NCI-H2171 (cell line): ENCODE measurements at regions not wholly inside any gene's neighbourhood (a gene's known extent, or its start where the extent isn't known, plus 50 kb on each side); places are given as distances from the start of the nearest gene placed in this dataset.
"Not testable (repeated sequence)": the region's sequence is repeated elsewhere in the genome, so short reads cannot be mapped to it uniquely, and the experiment has no call there.

Experiments
- DNase-seq: peaks from one replicate; lab custom pipeline; 2025; lab: John Stamatoyannopoulos, UW

DNA sequence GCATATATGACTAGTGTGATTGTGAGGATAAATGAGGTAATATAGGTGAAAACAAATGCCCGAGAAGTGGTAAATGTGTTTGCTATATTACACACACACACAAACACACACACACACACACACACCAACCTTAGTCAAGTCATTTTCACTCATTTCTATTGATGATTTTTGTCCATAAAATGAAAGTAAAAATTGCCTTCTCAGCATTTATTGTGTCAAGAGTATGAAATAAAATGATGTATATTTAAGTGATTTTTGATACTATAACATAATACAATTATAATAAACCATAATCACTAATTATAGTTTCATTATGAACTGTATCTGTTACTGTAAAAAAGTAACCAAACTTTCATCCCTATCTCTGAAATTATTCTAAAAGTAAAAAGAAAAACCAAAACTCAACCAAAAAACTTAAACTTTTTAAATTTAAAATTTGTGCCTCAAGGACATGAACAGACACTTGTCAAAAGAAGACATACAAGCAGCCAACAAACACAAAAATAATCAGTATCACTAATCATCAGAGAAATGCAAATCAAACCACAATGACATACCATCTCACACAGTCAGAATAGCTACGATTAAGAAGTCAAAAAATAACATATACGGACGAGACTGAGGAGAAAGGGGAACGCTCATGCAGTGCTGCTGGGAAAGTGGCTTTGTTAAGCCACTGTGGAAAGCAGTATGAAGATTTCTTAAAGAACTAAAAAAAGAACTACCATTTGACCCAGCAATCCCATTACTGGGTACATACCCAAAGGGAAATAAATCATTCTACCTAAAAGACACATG, 601.0 kb downstream of the TMA16 start:
- no peak for DNase-seq

DNA sequence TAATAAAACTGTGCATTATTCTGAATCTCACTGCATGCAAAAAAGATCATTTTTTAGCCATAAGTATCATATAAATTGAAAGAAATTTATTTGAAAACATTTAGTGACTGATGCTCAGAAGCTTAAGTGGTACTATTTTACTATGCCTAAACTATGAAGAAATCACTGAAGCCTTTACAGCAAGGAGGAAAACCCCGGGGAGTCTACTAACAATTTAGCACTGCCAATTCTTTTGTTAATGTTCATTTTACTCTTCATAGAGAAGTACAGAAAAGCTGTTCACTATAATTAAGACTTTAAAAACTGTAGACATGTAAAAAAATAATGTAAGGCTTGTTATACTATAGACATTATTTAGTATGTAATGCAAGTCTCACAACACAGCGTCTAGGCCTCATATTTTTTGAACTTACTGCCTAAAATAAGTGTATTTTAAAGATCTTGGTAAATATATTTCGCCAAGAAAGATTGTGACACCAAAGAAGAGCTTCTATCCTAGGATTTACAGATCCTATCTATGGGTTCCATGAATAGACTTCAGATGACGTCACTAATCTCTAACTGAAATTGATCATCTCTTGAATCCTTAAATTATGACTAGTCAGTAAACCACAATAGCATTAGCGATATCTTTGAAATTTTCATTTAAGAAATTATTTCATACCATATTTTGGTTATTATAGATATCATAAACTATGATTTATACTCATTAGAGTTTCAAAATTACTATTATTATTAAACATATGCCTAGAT, 602.5 kb downstream of the TMA16 start:
- no peak for DNase-seq

DNA sequence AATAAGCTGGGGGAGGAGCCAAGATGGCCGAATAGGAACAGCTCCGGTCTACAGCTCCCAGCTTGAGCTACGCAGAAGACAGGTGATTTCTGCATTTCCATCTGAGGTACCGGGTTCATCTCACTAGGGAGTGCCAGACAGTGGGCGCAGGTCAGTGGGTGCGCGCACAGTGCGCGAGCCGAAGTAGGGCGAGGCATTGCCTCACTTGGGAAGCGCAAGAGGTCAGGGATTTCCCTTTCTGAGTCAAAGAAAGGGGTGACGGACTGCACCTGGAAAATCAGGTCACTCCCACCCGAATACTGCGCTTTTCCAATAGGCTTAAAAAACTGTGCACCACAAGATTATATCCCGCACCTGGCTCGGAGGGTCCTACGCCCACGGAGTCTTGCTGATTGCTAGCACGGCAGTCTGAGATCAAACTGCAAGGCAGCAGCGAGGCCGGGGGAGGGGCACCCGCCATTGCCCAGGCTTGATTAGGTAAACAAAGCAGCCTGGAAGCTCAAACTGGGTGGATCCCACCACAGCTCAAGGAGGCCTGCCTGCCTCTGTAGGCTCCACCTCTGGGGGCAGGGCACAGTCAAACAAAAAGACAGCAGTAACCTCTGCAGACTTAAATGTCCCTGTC, 606.4 kb downstream of the TMA16 start:
- not testable (repeated sequence) for DNase-seq

DNA sequence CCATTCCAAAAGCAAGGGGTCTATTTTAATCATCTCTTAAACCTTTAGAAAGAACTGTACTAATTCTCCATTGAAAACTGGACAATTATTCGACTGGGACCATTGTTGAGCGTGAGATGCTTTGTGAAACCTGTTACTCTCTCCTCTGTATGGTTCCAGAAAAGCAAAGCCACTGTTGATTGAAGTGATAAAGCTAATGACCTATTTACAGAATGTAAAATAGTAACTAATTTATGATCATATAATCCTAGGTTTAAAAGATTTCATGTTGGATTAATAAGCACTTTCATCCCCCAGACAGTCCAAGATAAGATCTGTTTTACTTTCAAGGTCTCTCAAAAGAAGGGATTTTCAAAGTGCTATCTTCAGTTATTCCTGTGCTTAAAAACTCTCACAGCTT, 614.5 kb downstream of the TMA16 start:
- no peak for DNase-seq

DNA sequence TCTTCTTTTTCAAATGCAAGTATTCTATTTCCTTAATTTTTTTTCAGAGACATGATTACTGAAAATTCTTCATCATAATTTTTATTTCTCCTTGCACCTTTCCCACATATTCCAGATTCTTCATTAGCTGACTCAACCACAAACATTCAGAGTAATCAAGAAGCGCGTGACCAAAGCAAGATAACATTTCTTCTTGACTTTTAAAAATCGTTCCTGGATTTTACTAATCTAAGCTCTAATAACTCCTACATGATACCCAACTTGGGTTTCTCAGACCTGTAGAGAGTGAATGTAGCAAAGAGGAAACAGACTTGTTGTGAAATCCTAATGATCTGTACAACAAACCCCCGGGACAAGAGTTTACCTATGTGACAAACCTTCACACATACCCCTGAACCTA, 615.0 kb downstream of the TMA16 start:
- no peak for DNase-seq

DNA sequence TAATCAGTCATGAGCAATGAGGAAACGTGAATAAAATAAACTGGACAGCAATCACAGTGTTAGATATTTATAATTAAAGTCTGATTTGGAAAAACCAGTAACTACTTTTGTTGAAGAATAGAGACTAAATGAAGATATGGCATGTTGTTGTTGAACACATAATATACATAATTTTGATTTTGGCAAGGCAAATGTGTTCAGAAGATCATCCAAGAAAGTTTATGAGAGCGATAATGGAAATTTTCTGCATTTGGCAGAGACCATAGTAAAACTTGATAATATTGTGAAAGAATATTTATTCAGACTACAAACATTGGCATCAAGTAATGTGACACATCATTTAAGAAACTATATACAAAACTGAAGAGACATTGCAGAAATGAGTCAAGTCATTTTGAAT, 620.7 kb downstream of the TMA16 start:
- DNase-seq: no peak

GRCh38 chr4:164116286-164116685, 621.8 kb downstream of the TMA16 start:
- DNase-seq: no peak

- DNase-seq: no peak
Measured at GRCh38 chr4:164134388-164134787, 619.5 kb upstream of the SMIM31 start.

- no peak for DNase-seq
Measured at GRCh38 chr4:164136180-164136616, 617.7 kb upstream of the SMIM31 start.

DNA sequence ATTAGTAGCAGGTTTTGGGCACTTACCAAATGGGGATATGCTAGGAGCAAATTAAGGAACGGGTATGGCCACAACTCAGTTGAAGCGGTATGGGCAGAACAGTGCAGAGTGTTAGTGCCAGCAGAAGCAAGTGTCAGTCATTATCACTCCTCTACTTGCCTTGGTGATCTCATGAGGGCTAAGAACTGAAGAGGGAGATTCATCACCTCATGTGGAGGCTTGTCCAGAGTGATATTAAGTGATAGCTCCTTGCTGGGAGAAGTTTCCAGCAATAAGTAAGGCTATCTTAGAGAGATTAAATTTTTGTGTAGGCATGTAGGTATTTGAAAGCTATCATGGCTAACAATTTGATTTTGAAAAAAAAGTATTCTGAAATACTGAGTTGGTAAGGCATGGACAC, 615.4 kb upstream of the SMIM31 start:
- DNase-seq: no peak

GRCh38 chr4:164139291-164139690, 614.6 kb upstream of the SMIM31 start:
- no peak for DNase-seq

GRCh38 chr4:164141755-164142375, 612.1 kb upstream of the SMIM31 start:
- not testable (repeated sequence) for DNase-seq

DNA sequence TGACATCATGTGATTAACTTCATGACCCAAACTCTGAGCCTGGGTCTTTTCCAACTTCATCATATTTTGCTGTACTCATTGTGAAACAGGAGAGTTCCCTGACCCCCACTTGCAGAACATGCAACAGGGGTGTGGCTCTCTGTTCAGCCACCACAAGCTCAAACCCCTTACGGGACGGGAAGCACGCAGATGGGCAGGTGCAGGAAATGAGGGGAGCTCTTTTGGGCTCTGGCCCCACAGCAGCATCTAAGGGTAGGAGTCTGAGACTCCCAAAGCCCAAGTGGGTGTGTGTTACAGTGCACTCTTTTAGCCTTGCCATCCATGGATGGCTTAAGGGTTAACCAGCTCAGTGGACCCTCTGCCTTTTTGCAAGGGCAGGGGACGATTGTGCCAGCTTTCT, 599.5 kb upstream of the SMIM31 start:
- no peak for DNase-seq

DNA sequence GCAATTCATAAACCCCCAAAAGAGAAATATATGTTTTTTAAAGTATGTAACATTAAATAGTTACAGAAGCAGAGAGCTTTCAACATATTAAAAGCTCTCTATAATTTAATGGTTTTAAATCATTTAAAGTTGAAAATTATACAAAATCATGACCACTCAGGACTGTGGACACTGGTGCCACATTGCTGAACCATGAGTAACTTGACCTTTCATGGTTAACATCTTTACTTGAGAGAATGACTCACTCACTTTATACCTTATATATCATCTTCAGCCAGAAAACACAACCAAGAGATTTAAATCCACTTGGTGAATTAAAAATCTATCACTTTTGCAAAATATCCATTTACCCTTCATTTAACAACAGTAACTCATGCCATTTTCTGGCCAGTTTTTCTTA, 584.3 kb upstream of the SMIM31 start:
- DNase-seq: no peak

DNA sequence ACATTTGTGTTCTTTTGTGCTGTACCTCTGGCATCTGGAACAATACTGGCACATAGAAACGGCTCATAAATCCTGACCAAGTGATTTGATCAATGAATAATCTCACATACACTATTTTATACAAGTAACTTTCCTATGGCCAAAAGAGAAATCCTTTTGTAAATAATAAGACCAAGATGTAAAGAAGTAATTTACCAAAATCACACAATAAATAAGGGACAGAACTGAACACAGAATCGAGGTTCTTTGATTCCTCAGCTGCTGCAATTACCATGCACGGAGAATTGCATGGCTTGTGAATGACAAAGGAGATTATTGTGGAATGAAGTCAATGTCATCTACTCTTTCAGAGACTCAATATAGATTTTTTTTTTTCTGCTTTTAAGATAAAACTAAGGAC, 576.8 kb upstream of the SMIM31 start:
- no peak for DNase-seq

DNA sequence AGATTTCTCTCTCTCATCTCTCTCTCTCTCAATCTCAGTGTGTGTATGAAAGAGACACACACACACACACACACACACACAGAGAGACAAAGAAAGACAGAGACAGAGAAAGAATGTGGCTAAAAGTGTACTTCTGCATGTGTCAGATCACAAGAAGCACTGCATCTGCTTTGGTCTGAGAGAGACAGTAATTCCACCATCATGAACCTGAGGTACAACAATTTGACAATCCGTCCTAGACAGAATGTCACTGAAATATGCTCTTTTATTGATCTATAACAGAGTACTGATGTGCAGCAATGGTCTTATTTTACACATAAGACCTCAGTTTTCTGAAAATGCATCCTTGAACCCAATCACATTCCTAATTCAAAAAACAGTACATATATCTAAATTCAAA, 576.2 kb upstream of the SMIM31 start:
- DNase-seq: no peak

DNA sequence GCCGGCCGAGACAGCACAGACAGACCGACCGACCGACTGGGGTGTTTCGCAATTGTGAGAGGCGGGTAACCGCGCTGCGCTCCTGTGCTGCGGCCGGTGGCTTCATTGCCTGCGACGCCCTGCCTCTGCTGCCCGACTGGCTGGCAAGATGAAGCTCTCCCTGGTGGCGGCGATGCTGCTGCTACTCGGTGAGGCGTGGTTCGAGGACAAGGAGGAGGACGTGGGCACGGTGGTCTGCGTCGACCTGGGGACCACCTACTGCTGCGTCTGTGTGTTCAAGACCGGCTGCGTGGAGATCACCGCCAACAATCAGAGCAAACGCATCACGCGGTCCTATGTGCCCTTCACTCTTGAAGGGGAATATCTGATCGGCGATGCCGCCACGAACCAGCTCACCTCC, 565.7 kb upstream of the SMIM31 start:
- DNase-seq: no peak

DNA sequence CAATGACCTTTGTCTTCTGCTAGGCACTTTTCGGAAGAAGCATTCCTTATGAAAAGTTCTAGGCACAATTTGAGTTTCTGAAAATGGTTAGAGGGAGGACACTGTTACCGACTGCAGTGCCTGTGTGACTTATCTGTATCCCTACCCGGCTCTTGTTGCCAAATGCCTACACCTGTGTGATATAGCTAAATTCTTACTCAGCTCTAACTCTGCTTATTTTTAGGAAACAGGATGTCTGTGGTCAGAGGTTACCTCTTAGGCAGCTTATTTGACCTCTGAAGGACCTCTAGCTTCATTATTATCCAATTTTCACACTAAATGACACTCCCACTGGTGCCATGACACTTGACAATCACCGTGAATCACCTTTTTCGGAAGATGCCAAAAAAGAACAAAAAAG, 561.1 kb upstream of the SMIM31 start:
- DNase-seq: no peak

DNA sequence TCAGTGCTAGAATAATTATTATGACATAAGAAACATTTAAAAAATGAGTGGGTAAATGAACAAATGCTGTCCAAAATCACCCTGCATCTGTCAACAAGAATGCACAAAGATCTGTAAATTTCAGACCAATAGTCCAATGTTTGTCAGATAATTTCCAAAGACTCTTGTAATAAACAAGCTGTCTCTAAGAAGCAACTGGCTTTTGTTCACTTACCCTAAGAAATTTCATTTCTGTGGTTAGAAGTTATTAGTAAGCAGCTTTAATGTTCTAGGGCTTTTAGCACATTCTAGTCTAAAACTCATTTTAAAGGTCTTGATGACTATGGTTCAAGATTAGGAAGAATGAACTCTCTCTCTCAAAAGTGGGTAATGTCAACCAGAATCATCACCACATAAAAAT, 560.3 kb upstream of the SMIM31 start:
- no peak for DNase-seq

GRCh38 chr4:164197556-164197955, 556.4 kb upstream of the SMIM31 start:
- DNase-seq: no peak

- no peak for DNase-seq
Measured at GRCh38 chr4:164203476-164203875, 550.5 kb upstream of the SMIM31 start.

- DNase-seq: no peak
Measured at GRCh38 chr4:164204434-164204833, 549.5 kb upstream of the SMIM31 start.

DNA sequence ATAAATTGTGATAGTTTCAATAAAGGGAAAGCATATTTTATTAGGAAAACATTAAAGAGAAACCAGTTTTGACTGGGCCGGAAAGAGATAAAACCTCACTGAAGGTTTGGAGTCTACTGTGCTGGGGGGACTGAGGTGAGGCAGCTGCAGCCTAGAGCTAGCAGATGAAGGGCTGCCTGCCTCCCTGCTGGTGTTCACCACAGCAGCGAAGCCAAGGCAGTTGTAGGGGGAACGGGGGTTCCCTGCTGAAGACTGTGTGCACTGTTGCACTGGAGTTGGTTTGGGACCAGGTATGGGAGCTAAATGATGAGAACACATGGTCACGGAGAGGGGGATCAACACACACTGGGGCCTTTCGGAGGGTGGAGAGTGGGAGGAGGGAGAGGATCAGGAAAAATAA, 546.5 kb upstream of the SMIM31 start:
- DNase-seq: no peak
